ENCODE measurements at regions not wholly inside any gene's neighbourhood (a gene's known extent, or its start where the extent isn't known, plus 50 kb on each side); places are given as distances from the start of the nearest gene placed in this dataset.

- Histone ChIP-seq H3K9ac (ENCODE audit: low read depth, low read length) (no peak overlapping the region), H2BK120ac (ENCODE audit: low read depth, low read length) (no peak overlapping the region), H3K36me3 (ENCODE audit: control insufficient read depth, insufficient read depth, low read length) (no peaks in the 10 kb centered on the region), H2BK20ac (ENCODE audit: low read depth, low read length) (no peak overlapping the region), H2BK5ac (ENCODE audit: low read depth, low read length, poor library complexity, severe bottlenecking) (no peak overlapping the region), H3K27me3 (ENCODE audit: control insufficient read depth, insufficient read depth, low read length) (no peaks in the 10 kb centered on the region), H3K56ac (ENCODE audit: extremely low read depth, insufficient read depth, low read length) (no peak overlapping the region), H4K8ac (ENCODE audit: low read depth in 2 of 2, low read length in 2 of 2) (no peak overlapping the region), H4K20me1 (ENCODE audit: insufficient read depth, low read length) (no peaks in the 10 kb centered on the region), H3K4ac (ENCODE audit: low read depth, low read length) (no peak overlapping the region), H3K9me1 (ENCODE audit: insufficient read depth, low read length) (no peaks in the 10 kb centered on the region), H2AK5ac (ENCODE audit: low read depth, low read length) (no peak overlapping the region), H2BK15ac (ENCODE audit: low read depth, low read length) (no peak overlapping the region), H4K91ac (ENCODE audit: insufficient read depth, low read depth, low read length) (no peak overlapping the region), H3K23ac (ENCODE audit: low read depth, low read length) (no peak overlapping the region), H3K9me3 (ENCODE audit: control insufficient read depth, insufficient read depth, low read length) (no peaks in the 10 kb centered on the region), H2AFZ (replicated peaks; ENCODE audit: low read length, poor library complexity) (no peak overlapping the region), H3K18ac (ENCODE audit: low read depth, low read length) (no peak overlapping the region), H2AK9ac (replicated peaks; ENCODE audit: low read depth, low read length, poor library complexity) (no peak overlapping the region), H3K4me3 (ENCODE audit: insufficient read depth, low read depth, low read length) (no peak overlapping the region), H3K4me2 (ENCODE audit: low read depth, low read length) (no peak overlapping the region), H4K5ac (ENCODE audit: low read depth, low read length) (no peak overlapping the region), H3K27ac (ENCODE audit: insufficient read depth, low read length) (no peak overlapping the region), H3K4me1 (ENCODE audit: control insufficient read depth, insufficient read depth, low read length) (no peaks in the 10 kb centered on the region), H3K79me1 (ENCODE audit: low read depth in 1 of 2, low read length in 2 of 2) (no peaks in the 10 kb centered on the region), H3K14ac (replicated peaks; ENCODE audit: low read depth, low read length) (no peak overlapping the region)
- TF ChIP-seq SMC3 (IDR thresholded peaks at IDR 0.05; ENCODE audit: low read depth, low read length) (no peak), MAFK (IDR thresholded peaks at IDR 0.05; ENCODE audit: low read depth, low read length) (peak; percentile 87), RAD21 (IDR thresholded peaks at IDR 0.05; ENCODE audit: low read length) (no peak)
- TF ChIP-seq, protein P1, sequence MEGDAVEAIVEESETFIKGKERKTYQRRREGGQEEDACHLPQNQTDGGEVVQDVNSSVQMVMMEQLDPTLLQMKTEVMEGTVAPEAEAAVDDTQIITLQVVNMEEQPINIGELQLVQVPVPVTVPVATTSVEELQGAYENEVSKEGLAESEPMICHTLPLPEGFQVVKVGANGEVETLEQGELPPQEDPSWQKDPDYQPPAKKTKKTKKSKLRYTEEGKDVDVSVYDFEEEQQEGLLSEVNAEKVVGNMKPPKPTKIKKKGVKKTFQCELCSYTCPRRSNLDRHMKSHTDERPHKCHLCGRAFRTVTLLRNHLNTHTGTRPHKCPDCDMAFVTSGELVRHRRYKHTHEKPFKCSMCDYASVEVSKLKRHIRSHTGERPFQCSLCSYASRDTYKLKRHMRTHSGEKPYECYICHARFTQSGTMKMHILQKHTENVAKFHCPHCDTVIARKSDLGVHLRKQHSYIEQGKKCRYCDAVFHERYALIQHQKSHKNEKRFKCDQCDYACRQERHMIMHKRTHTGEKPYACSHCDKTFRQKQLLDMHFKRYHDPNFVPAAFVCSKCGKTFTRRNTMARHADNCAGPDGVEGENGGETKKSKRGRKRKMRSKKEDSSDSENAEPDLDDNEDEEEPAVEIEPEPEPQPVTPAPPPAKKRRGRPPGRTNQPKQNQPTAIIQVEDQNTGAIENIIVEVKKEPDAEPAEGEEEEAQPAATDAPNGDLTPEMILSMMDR (conservative IDR thresholded peaks at IDR 0.05; ENCODE audit: low read depth, low read length) = no peak
- CTCF ChIA-PET = no interaction called here
- POLR2A ChIA-PET (ENCODE audit: unreplicated experiment) = no interaction called here
- no peak for ATAC-seq (ENCODE audit: low read depth)
- dilution Hi-C loops (cut with HindIII; ENCODE audit: low sequenced_read_pairs, unreplicated experiment) (no loop called here), in situ Hi-C loops (cut with MboI; ENCODE audit: low sequenced_read_pairs) (loop anchor here (25.0 kb wide), 1 partner anchor 1471 kb away; no protein-coding TSS in a partner anchor), intact Hi-C loops (cut with micrococcal nuclease) (no loop called here)
- WGBS, 2 experiments (ENCODE audit: extremely low coverage in 2 of 2, insufficient read length in 1 of 2) = no CpG with 5 or more reads among the region's 1 CpG
- no TSS peak for BruUV-seq (replicated peaks)
- DNase-seq = no peak
Observed at GRCh38 chr13:64165826-64166225, 2750.2 kb upstream of the PCDH20 start.
